Ishikawa (cell line): ENCODE measurements at regions not wholly inside any gene's neighbourhood (a gene's known extent, or its start where the extent isn't known, plus 50 kb on each side); places are given as distances from the start of the nearest gene placed in this dataset.

Experiments used
- CEBPB ChIP-seq: IDR thresholded peaks from 2 replicates; pipeline ENCODE4 v1.6.1; 2012
- CREB1 ChIP-seq: IDR thresholded peaks from 2 replicates; pipeline ENCODE4 v1.6.1; 2012; ENCODE audit warnings: low read depth
- EGR1 ChIP-seq: IDR thresholded peaks from 2 replicates; pipeline ENCODE4 v1.6.1; 2012
- EP300 ChIP-seq: IDR thresholded peaks from 2 replicates; pipeline ENCODE4 v1.6.1; 2012; ENCODE audit warnings: borderline replicate concordance
- FOXM1 ChIP-seq: IDR thresholded peaks from 2 replicates; pipeline ENCODE4 v1.6.1; 2012; ENCODE audit warnings: low read depth, borderline replicate concordance
- MAX ChIP-seq: IDR thresholded peaks from 2 replicates; pipeline ENCODE4 v1.6.1; 2012
- NFIC ChIP-seq: IDR thresholded peaks from 2 replicates; pipeline ENCODE4 v1.6.1; 2012
- RAD21 ChIP-seq: IDR thresholded peaks from 2 replicates; pipeline ENCODE4 v1.6.1; 2012; ENCODE audit warnings: low read depth
- TAF1 ChIP-seq: IDR thresholded peaks from 2 replicates; pipeline ENCODE4 v1.6.1; 2012; ENCODE audit warnings: low read depth, mild to moderate bottlenecking
- TCF12 ChIP-seq: IDR thresholded peaks from 2 replicates; pipeline ENCODE4 v1.6.1; 2012; ENCODE audit warnings: low read depth
- TEAD4 ChIP-seq: IDR thresholded peaks from 2 replicates; pipeline ENCODE4 v1.6.1; 2012
- USF1 ChIP-seq: IDR thresholded peaks from 2 replicates; pipeline ENCODE4 v1.6.1; 2012
- YY1 ChIP-seq: IDR thresholded peaks from 2 replicates; pipeline ENCODE4 v1.6.1; 2012; ENCODE audit warnings: low read depth
- ZBTB7A ChIP-seq: IDR thresholded peaks from 2 replicates; pipeline ENCODE4 v1.6.1; 2012; ENCODE audit warnings: low read depth
- TF ChIP-seq, protein P1 (sequence below): IDR thresholded peaks from 2 replicates; pipeline ENCODE4 v1.6.1; 2012; ENCODE audit warnings: low read depth, mild to moderate bottlenecking

DNA sequence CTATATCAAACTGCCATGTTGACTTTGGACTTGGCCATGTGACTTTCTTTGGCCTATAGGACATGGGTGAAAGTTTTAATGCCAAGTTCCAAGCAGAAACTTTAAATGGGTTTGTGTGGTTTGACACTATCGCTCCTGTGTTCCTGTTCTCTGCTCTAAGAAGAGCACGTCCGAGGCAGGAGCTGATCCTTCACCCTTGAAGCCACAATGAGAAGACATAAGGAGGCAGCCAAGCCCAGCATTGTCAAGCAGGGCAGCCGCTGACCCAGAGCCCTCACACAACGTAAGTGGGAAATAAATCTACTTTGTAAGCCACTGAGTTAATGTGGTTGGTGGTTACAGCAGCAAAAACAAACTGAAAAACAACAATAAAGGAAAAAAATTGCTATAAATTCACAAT, 422.4 kb downstream of the PID1 start:
- TF ChIP-seq MAX, result no peak
- no peak for TF ChIP-seq USF1
- no peak for TF ChIP-seq TCF12
- TF ChIP-seq TEAD4, result no peak

DNA sequence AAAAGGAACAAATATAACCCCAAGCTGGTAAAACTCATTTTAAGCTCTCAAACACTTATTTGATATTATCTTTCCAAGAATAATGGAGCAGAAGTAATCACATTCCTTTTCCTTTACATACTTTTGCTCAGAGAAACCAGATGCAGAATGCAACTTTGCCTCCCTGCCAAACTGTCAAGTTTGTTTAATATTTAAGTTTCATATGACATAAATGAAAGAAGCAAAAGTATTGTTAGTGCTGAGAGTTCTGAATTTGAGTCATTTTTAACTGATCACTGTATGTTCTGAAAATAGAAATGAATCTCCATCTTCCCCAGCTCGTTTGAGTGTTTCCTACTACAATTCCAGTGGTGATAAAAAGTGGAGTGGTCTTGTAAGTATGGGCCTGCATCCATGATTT, 423.4 kb downstream of the PID1 start:
- TF ChIP-seq NFIC (no peak), EP300 (no peak), TCF12 (no peak), CREB1 (no peak), ZBTB7A (no peak), MAX (no peak), TEAD4 (no peak), RAD21 (no peak), USF1 (no peak), TAF1 (no peak)
- TF ChIP-seq, protein P1, sequence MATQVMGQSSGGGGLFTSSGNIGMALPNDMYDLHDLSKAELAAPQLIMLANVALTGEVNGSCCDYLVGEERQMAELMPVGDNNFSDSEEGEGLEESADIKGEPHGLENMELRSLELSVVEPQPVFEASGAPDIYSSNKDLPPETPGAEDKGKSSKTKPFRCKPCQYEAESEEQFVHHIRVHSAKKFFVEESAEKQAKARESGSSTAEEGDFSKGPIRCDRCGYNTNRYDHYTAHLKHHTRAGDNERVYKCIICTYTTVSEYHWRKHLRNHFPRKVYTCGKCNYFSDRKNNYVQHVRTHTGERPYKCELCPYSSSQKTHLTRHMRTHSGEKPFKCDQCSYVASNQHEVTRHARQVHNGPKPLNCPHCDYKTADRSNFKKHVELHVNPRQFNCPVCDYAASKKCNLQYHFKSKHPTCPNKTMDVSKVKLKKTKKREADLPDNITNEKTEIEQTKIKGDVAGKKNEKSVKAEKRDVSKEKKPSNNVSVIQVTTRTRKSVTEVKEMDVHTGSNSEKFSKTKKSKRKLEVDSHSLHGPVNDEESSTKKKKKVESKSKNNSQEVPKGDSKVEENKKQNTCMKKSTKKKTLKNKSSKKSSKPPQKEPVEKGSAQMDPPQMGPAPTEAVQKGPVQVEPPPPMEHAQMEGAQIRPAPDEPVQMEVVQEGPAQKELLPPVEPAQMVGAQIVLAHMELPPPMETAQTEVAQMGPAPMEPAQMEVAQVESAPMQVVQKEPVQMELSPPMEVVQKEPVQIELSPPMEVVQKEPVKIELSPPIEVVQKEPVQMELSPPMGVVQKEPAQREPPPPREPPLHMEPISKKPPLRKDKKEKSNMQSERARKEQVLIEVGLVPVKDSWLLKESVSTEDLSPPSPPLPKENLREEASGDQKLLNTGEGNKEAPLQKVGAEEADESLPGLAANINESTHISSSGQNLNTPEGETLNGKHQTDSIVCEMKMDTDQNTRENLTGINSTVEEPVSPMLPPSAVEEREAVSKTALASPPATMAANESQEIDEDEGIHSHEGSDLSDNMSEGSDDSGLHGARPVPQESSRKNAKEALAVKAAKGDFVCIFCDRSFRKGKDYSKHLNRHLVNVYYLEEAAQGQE, result no peak

DNA sequence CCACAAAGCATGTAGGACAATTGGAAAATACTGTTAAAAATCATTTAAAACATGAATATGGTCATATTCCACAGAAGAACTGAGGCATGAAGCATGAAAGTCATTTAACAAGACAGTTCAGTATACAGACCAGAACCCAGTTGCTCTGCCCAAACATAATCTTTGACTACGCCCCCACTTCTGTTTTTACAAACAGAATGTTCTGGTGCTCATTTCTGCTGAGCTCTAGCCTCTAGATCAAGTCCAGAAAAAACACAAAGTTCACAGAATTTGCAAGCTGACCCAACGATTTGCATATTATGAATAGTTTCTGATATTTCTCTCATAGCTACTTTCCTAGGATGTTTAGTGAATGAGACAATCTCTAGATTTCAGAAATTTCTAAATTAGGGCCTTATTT, 424.9 kb downstream of the PID1 start:
- no peak for TF ChIP-seq TCF12
- no peak for TF ChIP-seq RAD21
- no peak for TF ChIP-seq EGR1
- TF ChIP-seq MAX, result no peak
- no peak for TF ChIP-seq EP300
- TF ChIP-seq NFIC, result no peak
- TF ChIP-seq, protein P1, result no peak
- TF ChIP-seq CREB1, result no peak
- TF ChIP-seq FOXM1, result no peak
- TF ChIP-seq USF1, result no peak
- TF ChIP-seq TEAD4, result no peak
- no peak for TF ChIP-seq TAF1
- TF ChIP-seq ZBTB7A, result no peak
- TF ChIP-seq CEBPB, result no peak
- TF ChIP-seq YY1, result no peak

DNA sequence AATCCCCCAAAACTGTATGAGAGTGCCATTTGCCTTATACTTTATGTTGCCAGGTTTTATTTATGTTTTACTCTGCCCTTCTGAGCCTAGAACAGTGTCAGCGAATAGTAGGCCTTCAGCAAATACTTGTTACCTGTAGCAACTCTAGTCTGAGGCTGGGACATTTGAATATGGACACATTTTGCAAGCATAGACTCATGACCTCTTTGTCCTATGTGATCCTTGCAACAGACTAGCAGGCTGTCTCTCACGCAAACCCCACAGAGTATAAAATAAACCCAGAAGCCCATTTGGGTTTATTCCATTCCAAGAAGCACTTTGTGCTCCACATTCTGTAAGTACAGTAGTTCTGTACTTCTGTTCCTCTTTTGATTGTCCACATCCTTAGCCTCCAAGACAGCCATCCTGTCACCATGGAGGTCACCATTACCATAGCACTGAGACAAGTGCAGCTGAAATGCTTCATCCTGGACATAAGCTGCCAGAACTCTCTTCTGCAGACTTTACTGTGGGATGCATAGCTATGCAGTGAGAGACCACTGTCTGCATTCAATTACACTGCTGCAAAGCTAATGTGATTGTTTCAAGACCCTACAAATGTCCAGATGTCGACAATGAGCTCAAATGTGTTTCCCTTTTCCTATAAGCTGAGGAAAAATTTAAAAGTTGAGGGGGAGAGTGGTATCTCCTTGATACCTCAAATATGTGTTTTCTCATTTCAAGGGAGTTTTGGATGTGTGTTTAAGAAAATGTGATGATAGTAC, 425.7 kb downstream of the PID1 start:
- TF ChIP-seq TEAD4 (no peak), MAX (no peak), CREB1 (no peak)

DNA sequence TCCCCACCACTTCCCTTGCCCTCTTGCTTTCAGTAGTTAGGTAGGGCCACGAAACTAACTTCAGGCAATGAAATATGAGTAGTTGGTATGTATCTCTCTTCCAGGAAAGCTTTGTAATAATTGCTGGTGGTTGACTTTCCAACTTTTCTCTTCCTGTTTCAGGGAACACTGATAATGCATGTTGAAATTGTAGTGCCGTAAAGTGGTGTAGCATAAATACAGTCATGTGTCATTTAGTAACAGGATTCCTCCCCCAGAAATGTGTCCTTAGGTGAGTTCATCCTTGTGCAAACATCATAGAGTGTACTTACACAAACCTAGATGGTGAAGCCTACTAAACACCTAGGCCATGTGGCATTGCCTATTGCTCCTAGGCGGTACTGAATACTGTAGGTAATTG, 429.2 kb downstream of the PID1 start:
- TF ChIP-seq, protein P1, result no peak
- TF ChIP-seq USF1 (no peak), CEBPB (no peak), EGR1 (no peak), YY1 (no peak), FOXM1 (no peak), TEAD4 (no peak), CREB1 (no peak), NFIC (no peak), TCF12 (no peak), ZBTB7A (no peak), EP300 (no peak), MAX (no peak), RAD21 (no peak)
